SK-N-SH (cell line): ENCODE measurements at regions not wholly inside any gene's neighbourhood (a gene's known extent, or its start where the extent isn't known, plus 50 kb on each side); places are given as distances from the start of the nearest gene placed in this dataset.
A peak's percentile ranks its signal among the peaks of the same experiment; 100 is the strongest.

Source experiments
- CTCF ChIA-PET: fragments of 300-600, 350-600 bp; formaldehyde crosslinking; extraction: SDS; loops from one replicate; lab custom pipeline; 2021; lab: Yijun Ruan, JAX
- POLR2A ChIA-PET: fragments of 350-600 bp; sonication (Branson Sonifier 250); formaldehyde crosslinking; extraction: SDS; loops from one replicate; lab custom pipeline; 2020; ENCODE audit warnings: antibody characterized with exemption, inconsistent platforms; lab: Yijun Ruan, JAX
- DNase-seq: peaks from one replicate; pipeline ENCODE4 v3.0.0; 2012
- H2AFZ ChIP-seq: fragments of 200-600 bp; sonication (generic); 2 replicates; pipeline ENCODE4 v1.8.1; 2016; ENCODE audit warnings: antibody characterized with exemption, mild to moderate bottlenecking, low read depth
- H3F3A ChIP-seq: fragments of 200-600 bp; sonication (generic); replicated peaks from 2 replicates; pipeline ENCODE3; 2016; ENCODE audit warnings: antibody characterized with exemption, mild to moderate bottlenecking; ENCODE audit not compliant: insufficient read depth
- H3K27ac ChIP-seq, 2 experiments: fragments of 200-500 bp in 1 of 2; fragments of 200-600 bp in 1 of 2; sonication (Bioruptor generic) in 1 of 2; sonication (generic), shearing (Covaris generic) in 1 of 2; 2 replicates each; pipeline versions ENCODE4 v1.5.1 to v1.6.1; 2014 to 2016; ENCODE audit warnings: low read depth in 2 of 2, inconsistent platforms in 1 of 2, low read length in 1 of 2, mild to moderate bottlenecking in 1 of 2, mixed read lengths in 1 of 2
- H3K27me3 ChIP-seq: fragments of 200-600 bp; sonication (generic), shearing (Covaris generic); 2 replicates; pipeline ENCODE4 v1.6.1; 2016; ENCODE audit warnings: mixed run types; ENCODE audit not compliant: insufficient read depth
- H3K36me3 ChIP-seq, 2 experiments: fragments of 200-500 bp in 1 of 2; fragments of 200-600 bp in 1 of 2; sonication (Bioruptor generic) in 1 of 2; sonication (generic) in 1 of 2; replicated peaks in 1 of 2; 2 replicates each; pipeline versions ENCODE3 to v1.5.1; 2014 to 2016; ENCODE audit warnings: low read length in 1 of 2, mild to moderate bottlenecking in 1 of 2; ENCODE audit not compliant: insufficient read depth in 2 of 2, control insufficient read depth in 1 of 2
- H3K4me1 ChIP-seq, 2 experiments: fragments of 200-500 bp in 1 of 2; fragments of 200-600 bp in 1 of 2; sonication (Bioruptor generic) in 1 of 2; sonication (generic), shearing (Covaris generic) in 1 of 2; 2 replicates each; pipeline versions ENCODE4 v1.5.1 to v1.6.1; 2014 to 2016; ENCODE audit warnings: low read depth in 1 of 2, low read length in 1 of 2, mixed run types in 1 of 2; ENCODE audit not compliant: insufficient read depth in 2 of 2, control insufficient read depth in 1 of 2
- H3K4me2 ChIP-seq: fragments of 200-600 bp; sonication (generic), shearing (Covaris generic); 2 replicates; pipeline ENCODE4 v1.6.1; 2017; ENCODE audit warnings: mixed run types
- H3K4me3 ChIP-seq, 2 experiments: fragments of 200-500 bp in 1 of 2; fragments of 200-600 bp in 1 of 2; sonication (Bioruptor generic) in 1 of 2; sonication (generic), shearing (Covaris generic) in 1 of 2; 2 replicates each; pipeline versions ENCODE4 v1.5.1 to v1.8.1; 2014 to 2016; ENCODE audit warnings: low read depth in 2 of 2, inconsistent platforms in 1 of 2, low read length in 1 of 2, mild to moderate bottlenecking in 1 of 2, mixed read lengths in 1 of 2, moderate library complexity in 1 of 2
- H3K79me2 ChIP-seq: fragments of 200-600 bp; sonication (generic); 2 replicates; pipeline ENCODE4 v1.8.1; 2017; ENCODE audit warnings: mild to moderate bottlenecking; ENCODE audit not compliant: insufficient read depth
- H3K9ac ChIP-seq: fragments of 200-600 bp; sonication (generic); 2 replicates; pipeline ENCODE4 v1.6.1; 2017; ENCODE audit warnings: mixed run types
- H3K9me2 ChIP-seq: fragments of 200-600 bp; sonication (generic); 2 replicates; pipeline ENCODE4 v1.6.1; 2017; ENCODE audit warnings: mixed run types
- H3K9me3 ChIP-seq: fragments of 200-600 bp; sonication (generic); 2 replicates; pipeline ENCODE4 v1.6.1; 2017; ENCODE audit warnings: mixed run types, mild to moderate bottlenecking, moderate library complexity
- H4K20me1 ChIP-seq: fragments of 200-600 bp; sonication (generic); 2 replicates; pipeline ENCODE4 v1.6.1; 2017; ENCODE audit warnings: mild to moderate bottlenecking, mixed run types; ENCODE audit not compliant: insufficient read depth
- ELF1 ChIP-seq: IDR thresholded peaks from 2 replicates; pipeline ENCODE4 v1.4.0; 2012
- EZH2phosphoT487 ChIP-seq: fragments of 200-600 bp; sonication (generic); IDR thresholded peaks from 2 replicates; pipeline ENCODE4 v1.6.1; 2017; ENCODE audit warnings: low read depth, mixed run types, mild to moderate bottlenecking, antibody characterized with exemption, moderate library complexity, borderline replicate concordance
- FOXJ3 ChIP-seq: sonication (generic); formaldehyde crosslinking; IDR thresholded peaks from 2 replicates; pipeline ENCODE4 v1.5.1; 2020; ENCODE audit warnings: mild to moderate bottlenecking, missing genetic modification reagents
- FOXM1 ChIP-seq: IDR thresholded peaks from 2 replicates; pipeline ENCODE4 v1.4.0; 2012; ENCODE audit warnings: low read depth, mild to moderate bottlenecking
- GABPA ChIP-seq: IDR thresholded peaks from 2 replicates; pipeline ENCODE4 v1.4.0; 2012; ENCODE audit warnings: low read depth, mild to moderate bottlenecking
- GATA2 ChIP-seq: sonication (generic); formaldehyde crosslinking; IDR thresholded peaks from 2 replicates; pipeline ENCODE4 v1.5.0; 2020; ENCODE audit warnings: mild to moderate bottlenecking, missing genetic modification reagents
- MAX ChIP-seq: IDR thresholded peaks from 2 replicates; pipeline ENCODE4 v1.4.0; 2012; ENCODE audit warnings: low read depth
- MEF2A ChIP-seq: IDR thresholded peaks from 2 replicates; pipeline ENCODE4 v1.4.0; 2012; ENCODE audit warnings: low read depth, borderline replicate concordance
- MXI1 ChIP-seq: IDR thresholded peaks from 2 replicates; pipeline ENCODE4 v1.6.1; 2012; ENCODE audit warnings: mild to moderate bottlenecking, low read depth, low read length, improper control_type of control experiment
- NRF1 ChIP-seq: IDR thresholded peaks from 2 replicates; pipeline ENCODE4 v1.6.1; 2012; ENCODE audit warnings: low read depth, mild to moderate bottlenecking, low read length
- POLR2AphosphoS5 ChIP-seq: IDR thresholded peaks from 2 replicates; pipeline ENCODE4 v1.6.1; 2012; ENCODE audit warnings: low read depth, low read length
- RAD21 ChIP-seq: IDR thresholded peaks from 2 replicates; pipeline ENCODE4 v1.6.1; 2012; ENCODE audit warnings: mild to moderate bottlenecking, low read length
- RCOR1 ChIP-seq: fragments of 150-350 bp; IDR thresholded peaks from 2 replicates; pipeline ENCODE4 v1.6.1; 2017; ENCODE audit warnings: antibody characterized with exemption, low read length
- REST ChIP-seq: IDR thresholded peaks from 2 replicates; pipeline ENCODE4 v1.6.1; 2012; ENCODE audit warnings: mild to moderate bottlenecking, low read depth, low read length, moderate library complexity
- RFX5 ChIP-seq: IDR thresholded peaks from 2 replicates; pipeline ENCODE4 v1.6.1; 2012; ENCODE audit warnings: mild to moderate bottlenecking, improper control_type of control experiment, low read length
- RXRA ChIP-seq: IDR thresholded peaks from 2 replicates; pipeline ENCODE4 v1.4.0; 2012; ENCODE audit warnings: low read depth, mild to moderate bottlenecking, borderline replicate concordance
- SIN3A ChIP-seq: IDR thresholded peaks from 2 replicates; pipeline ENCODE4 v1.6.1; 2012; ENCODE audit warnings: low read depth, mild to moderate bottlenecking, low read length, moderate library complexity, borderline replicate concordance
- SMC3 ChIP-seq: IDR thresholded peaks from 2 replicates; pipeline ENCODE4 v1.6.1; 2012; ENCODE audit warnings: low read depth, low read length, improper control_type of control experiment
- TAF1 ChIP-seq: IDR thresholded peaks from 2 replicates; pipeline ENCODE4 v1.6.1; 2012; ENCODE audit warnings: low read depth, mild to moderate bottlenecking, low read length, moderate library complexity, borderline replicate concordance
- TCF12 ChIP-seq: IDR thresholded peaks from 2 replicates; pipeline ENCODE4 v1.4.0; 2012
- YY1 ChIP-seq: IDR thresholded peaks from 2 replicates; pipeline ENCODE4 v1.4.0; 2012; ENCODE audit warnings: low read depth, mild to moderate bottlenecking
- WGBS: methylation state at CpG from one replicate; pipeline ENCODE4 v1.1.6; 2017; ENCODE audit warnings: low lambda C conversion rate; 5-methylcytosine and 5-hydroxymethylcytosine counted together
- TF ChIP-seq, protein P1 (sequence below): fragments of 150-350 bp; IDR thresholded peaks from 2 replicates; pipeline ENCODE4 v1.6.1; 2016; ENCODE audit warnings: mild to moderate bottlenecking, low read depth, low read length
- TF ChIP-seq, protein P2 (sequence below): IDR thresholded peaks from 2 replicates; pipeline ENCODE4; 2012

GRCh38 chr7:130975731-130976130 lies 241.7 kb upstream of the KLF14 start:
- Histone ChIP-seq H3K4me1 (peaks cover 0 to 14% of the 10 kb centered on the region in 2 experiments; a peak in 2 of 4 replicates), H3K9ac (no peak overlapping the region), H4K20me1 (no peaks in the 10 kb centered on the region), H3K9me2 (no peaks in the 10 kb centered on the region), H3K9me3 (no peaks in the 10 kb centered on the region), H3F3A (peaks cover 10% of the 10 kb centered on the region), H2AFZ (no peak overlapping the region), H3K79me2 (peaks cover 12% of the 10 kb centered on the region; the same call in 1 of the 2 replicates), H3K4me3 (no peak overlapping the region), H3K27ac (no peak overlapping the region), H3K4me2 (no peak overlapping the region), H3K36me3 (peaks cover 0 to 37% of the 10 kb centered on the region in 2 experiments), H3K27me3 (no peaks in the 10 kb centered on the region)
- DNase-seq: no peak
- ChIA-PET POLR2A (no interaction called here), CTCF (interaction anchor here (1.0 to 7.1 kb wide), 2 partner anchors 65 to 79 kb away, joined by 4 to 39 read pairs; no protein-coding TSS in a partner anchor)
- WGBS: 97% methylated on average over 5 of the region's 5 CpGs
- TF ChIP-seq MXI1: no peak
- no peak for TF ChIP-seq YY1
- TF ChIP-seq RCOR1: no peak

DNA sequence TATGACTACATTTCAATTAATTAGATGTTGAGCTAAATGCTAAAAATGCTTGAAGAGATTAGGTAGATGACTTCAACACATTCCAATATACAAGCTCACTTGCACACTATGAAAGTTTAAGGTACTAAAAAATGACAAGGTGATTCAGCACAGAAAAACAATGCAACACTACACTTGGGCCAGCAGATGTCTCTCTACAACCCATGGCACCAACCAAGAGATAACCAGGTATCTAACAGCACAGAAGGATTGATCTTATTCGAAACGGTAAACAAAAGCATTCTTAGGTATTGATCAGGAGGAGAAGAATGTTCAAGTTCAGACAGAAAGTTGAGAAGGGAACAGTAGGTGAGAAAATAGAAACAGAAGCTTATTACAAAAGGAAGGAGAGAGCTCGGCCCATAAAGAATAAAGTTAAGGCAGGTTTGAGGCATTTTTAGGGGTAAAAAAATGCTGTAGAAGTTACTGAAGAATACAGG lies 248.2 kb upstream of the KLF14 start:
- POLR2A ChIA-PET: no interaction called here
- no peak for TF ChIP-seq POLR2AphosphoS5
- TF ChIP-seq NRF1: no peak
- TF ChIP-seq RAD21: peak; percentile 86
- TF ChIP-seq GABPA: no peak
- no peak for TF ChIP-seq YY1
- no peak for TF ChIP-seq TCF12
- TF ChIP-seq RXRA: no peak
- TF ChIP-seq, protein P1, sequence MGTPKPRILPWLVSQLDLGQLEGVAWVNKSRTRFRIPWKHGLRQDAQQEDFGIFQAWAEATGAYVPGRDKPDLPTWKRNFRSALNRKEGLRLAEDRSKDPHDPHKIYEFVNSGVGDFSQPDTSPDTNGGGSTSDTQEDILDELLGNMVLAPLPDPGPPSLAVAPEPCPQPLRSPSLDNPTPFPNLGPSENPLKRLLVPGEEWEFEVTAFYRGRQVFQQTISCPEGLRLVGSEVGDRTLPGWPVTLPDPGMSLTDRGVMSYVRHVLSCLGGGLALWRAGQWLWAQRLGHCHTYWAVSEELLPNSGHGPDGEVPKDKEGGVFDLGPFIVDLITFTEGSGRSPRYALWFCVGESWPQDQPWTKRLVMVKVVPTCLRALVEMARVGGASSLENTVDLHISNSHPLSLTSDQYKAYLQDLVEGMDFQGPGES: no peak
- TF ChIP-seq REST: no peak
- TF ChIP-seq GATA2: 0 out of 2 replicates have a peak, but pooled peaks have one; percentile 10
- no peak for TF ChIP-seq MAX
- TF ChIP-seq RFX5: 0 out of 2 replicates have a peak, but pooled peaks have one; percentile 18
- TF ChIP-seq EZH2phosphoT487: no peak
- TF ChIP-seq MXI1: no peak
- peak; percentile 84 for TF ChIP-seq SMC3
- TF ChIP-seq, protein P2, sequence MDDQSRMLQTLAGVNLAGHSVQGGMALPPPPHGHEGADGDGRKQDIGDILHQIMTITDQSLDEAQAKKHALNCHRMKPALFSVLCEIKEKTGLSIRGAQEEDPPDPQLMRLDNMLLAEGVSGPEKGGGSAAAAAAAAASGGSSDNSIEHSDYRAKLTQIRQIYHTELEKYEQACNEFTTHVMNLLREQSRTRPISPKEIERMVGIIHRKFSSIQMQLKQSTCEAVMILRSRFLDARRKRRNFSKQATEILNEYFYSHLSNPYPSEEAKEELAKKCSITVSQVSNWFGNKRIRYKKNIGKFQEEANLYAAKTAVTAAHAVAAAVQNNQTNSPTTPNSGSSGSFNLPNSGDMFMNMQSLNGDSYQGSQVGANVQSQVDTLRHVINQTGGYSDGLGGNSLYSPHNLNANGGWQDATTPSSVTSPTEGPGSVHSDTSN: no peak
- TF ChIP-seq ELF1: no peak
- TF ChIP-seq RCOR1: no peak
- TF ChIP-seq SIN3A: no peak
- TF ChIP-seq FOXM1: no peak
- no peak for TF ChIP-seq MEF2A
- no peak for TF ChIP-seq FOXJ3
- no peak for TF ChIP-seq TAF1

More for the DNA sequence above, 248.2 kb upstream of the KLF14 start:
- peak; percentile 54 for DNase-seq
- no peak overlapping the region for H3K27ac ChIP-seq
- H3K4me1 ChIP-seq: peaks cover 0 to 13% of the 10 kb centered on the region in 2 experiments; a peak in 2 of 4 replicates
- no peaks in the 10 kb centered on the region for H3K9me2 ChIP-seq
- H3K79me2 ChIP-seq: peaks cover 23% of the 10 kb centered on the region
- peaks cover 8 to 33% of the 10 kb centered on the region in 2 experiments for H3K36me3 ChIP-seq
- CTCF ChIA-PET: interaction anchor here (0.6 to 7.0 kb wide), 70 partner anchors 8 to 972 kb away, joined by 3 to 182 read pairs (median 4); no protein-coding TSS in a partner anchor
- H3K4me3 ChIP-seq: no peak overlapping the region
- WGBS: 32% methylated on average over 3 of the region's 3 CpGs
- no peaks in the 10 kb centered on the region for H4K20me1 ChIP-seq
- no peak overlapping the region for H3K4me2 ChIP-seq
- no peak overlapping the region for H2AFZ ChIP-seq
- no peak overlapping the region for H3K9ac ChIP-seq
- H3K9me3 ChIP-seq: no peaks in the 10 kb centered on the region
- H3F3A ChIP-seq: peaks cover 19% of the 10 kb centered on the region
- no peaks in the 10 kb centered on the region for H3K27me3 ChIP-seq
